LNCAP (cell line): ENCODE measurements at regions not wholly inside any gene's neighbourhood (a gene's known extent, or its start where the extent isn't known, plus 50 kb on each side); places are given as distances from the start of the nearest gene placed in this dataset.

Experiments
- TF ChIP-seq, protein P1 (sequence below): fragments of 450-650 bp; IDR thresholded peaks from 2 replicates; pipeline ENCODE4 v1.5.1; 2017; ENCODE audit warnings: mild to moderate bottlenecking

DNA sequence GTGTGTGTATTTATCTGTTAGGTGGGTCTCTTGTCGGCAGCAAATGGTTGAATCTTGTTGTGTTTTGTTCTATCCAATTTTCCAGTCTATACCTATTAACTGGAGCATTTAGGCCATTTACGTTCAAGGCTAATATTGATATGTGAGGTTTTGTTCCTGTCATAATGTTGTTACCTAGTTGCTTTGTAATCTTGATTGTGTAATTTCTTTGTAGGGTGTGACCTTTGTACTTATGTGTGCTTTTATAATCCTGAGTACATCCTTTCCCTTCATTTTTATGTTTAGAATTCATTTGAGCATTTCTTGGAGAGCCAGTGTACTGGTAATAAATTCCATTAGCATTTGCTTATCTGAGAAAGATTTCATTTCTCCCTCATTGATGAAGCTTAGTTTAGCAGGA is 83.0 kb upstream of the MIR17HG start:
- TF ChIP-seq, protein P1, sequence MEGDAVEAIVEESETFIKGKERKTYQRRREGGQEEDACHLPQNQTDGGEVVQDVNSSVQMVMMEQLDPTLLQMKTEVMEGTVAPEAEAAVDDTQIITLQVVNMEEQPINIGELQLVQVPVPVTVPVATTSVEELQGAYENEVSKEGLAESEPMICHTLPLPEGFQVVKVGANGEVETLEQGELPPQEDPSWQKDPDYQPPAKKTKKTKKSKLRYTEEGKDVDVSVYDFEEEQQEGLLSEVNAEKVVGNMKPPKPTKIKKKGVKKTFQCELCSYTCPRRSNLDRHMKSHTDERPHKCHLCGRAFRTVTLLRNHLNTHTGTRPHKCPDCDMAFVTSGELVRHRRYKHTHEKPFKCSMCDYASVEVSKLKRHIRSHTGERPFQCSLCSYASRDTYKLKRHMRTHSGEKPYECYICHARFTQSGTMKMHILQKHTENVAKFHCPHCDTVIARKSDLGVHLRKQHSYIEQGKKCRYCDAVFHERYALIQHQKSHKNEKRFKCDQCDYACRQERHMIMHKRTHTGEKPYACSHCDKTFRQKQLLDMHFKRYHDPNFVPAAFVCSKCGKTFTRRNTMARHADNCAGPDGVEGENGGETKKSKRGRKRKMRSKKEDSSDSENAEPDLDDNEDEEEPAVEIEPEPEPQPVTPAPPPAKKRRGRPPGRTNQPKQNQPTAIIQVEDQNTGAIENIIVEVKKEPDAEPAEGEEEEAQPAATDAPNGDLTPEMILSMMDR = no peak

DNA sequence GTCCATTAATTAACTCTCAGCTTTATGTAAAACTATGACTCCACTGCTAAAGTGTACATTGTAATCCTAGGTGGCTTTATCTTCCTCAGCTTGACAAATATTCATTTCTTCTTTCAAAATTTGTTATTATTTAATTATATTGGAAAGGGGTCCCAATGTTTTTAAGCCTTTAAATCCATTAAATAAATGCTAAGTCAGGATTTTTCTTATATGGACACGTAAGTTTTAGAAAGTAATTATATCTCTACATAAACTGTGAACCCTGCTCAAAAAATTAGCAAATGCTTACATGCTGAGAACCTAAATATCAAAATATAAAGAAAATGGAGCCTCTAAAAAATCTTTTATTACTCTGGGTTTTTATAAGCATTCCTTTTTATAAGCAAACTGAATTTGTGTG is 78.2 kb upstream of the MIR17HG start:
- TF ChIP-seq, protein P1 = no peak

DNA sequence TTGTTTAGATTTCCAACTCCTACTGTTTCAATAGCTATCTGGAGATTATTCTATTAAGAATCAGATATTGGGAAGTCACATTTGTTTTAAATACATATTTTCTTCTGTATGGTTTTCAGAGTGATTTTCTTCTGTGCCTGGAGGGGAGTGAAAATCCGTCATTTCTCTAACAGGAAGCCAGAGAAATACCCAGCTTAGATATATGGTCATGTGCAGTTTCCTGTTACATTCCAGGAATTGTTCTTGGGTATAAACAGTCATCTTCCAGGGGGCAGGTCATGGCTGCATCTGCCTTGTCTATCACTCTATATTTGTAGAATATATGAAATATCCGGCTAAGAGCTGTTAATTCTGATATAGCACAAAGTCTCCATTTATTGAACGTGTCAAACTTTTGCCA is 77.5 kb upstream of the MIR17HG start:
- TF ChIP-seq, protein P1 = no peak

DNA sequence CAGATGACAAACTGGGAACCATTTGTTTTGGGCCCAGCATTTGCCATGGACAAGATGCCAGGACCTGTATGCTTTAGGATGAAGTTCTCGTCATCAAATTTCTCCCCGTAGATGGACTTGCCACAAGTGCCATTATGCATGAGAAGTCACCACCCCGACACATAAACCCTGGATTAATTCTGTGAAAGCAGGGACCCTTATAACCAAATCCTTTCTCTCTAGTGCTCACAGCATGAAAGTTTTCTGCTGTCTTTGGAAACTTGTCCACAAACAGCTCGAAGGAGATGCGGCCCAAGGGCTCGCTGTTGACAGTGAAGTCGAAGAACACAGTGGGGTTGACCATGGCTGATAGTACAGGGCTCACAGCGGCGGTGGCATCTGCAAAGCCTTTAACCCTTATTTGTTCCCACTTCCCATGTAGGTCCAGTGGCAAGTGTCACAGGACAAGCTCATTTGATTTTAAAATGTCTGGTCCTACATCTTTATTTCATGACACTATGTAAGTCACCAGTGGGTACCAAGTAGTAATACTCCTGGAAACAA is 75.2 kb upstream of the MIR17HG start:
- TF ChIP-seq, protein P1 = no peak

DNA sequence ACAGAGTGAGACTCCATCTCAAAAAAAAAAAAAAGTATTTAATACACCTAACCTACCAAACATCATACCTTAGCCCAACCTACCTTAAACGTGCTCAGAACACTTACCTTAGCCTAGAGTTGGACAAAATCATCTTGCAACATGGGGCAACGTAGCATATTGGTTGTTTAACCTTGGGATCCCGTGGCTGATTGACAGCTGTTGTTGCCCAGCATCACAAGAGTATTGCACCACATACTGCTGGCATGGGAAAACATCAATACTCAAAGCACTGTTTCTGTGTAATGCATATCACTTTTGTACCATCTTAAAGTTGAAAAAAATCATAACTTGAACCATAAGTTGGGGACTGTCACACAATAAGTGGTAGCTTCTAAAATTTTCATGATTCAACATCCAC is 73.8 kb upstream of the MIR17HG start:
- TF ChIP-seq, protein P1 = no peak

DNA sequence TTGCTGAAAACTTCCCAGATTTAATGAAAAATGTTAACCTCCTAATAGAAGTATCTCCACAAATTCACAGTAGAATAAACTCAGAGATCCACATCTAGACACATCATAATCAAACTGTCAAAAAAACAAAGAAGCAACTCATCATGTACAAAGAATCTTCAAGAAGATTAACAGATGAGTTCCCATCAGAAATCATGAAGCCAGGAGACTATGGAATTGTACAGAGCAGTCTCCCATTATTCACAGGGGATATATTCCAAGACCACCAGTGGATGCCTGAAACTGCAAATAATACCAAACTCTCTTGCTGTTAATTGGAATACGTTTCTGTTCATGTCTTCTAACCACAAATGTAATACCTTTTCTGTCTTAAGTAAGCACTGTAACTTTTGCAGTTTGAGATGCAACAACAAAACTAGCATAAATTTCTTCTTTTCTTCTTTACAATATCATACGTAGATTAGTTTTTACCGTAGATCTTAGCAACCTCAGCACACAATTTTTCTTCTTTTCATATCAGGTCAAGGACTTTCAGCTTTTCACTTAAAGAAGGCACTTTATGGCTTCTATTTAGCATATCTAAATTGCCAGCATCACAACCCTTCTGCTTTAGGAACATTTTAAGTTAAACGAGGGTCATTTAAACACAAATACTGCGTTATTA is 70.3 kb upstream of the MIR17HG start:
- TF ChIP-seq, protein P1 = no peak

DNA sequence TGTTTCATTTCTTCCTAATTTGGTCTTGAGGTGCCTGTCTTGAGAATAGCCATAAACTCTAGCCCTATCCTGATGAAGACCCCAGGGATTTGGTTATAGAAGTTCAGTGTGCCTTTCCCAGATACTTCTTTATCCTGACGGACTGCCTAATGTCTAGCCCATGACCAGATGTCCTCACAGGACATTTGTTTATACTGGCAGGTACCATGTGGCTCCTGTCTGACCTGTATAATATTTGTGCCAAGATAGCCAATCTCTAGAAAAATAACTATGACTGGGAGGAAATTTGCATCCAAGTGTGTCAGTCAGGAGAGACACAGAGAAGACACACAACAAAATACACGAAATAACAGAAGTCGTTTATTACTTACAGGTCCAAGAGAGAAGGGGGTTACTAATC is 69.2 kb upstream of the MIR17HG start:
- TF ChIP-seq, protein P1 = no peak

DNA sequence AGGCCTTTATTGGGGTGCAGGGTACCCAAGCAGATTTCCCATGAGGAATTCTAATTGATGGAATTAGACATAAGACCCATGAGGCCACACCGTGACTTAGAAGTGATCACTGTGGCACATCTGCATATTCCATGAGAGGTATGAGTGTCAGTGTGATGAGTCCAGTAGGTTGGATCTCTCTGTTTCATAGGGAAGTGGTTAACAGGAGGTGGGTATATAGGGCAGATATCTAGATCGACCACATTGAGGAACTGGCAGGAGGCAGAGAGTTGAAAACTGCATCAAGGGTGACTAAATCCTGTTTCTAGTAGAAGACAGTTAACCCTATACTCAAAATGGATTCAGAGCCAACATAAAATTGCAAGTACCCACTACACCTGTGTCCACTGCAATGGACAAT is 68.6 kb upstream of the MIR17HG start:
- TF ChIP-seq, protein P1 = no peak
